ENCODE measurements at regions not wholly inside any gene's neighbourhood (a gene's known extent, or its start where the extent isn't known, plus 50 kb on each side); places are given as distances from the start of the nearest gene placed in this dataset.

GRCh38 chr5:73236541-73237128 is 63.6 kb downstream of the TMEM174 start:
- DNase-seq, result no peak
- peaks cover 13 to 46% of the 10 kb centered on the region in 2 experiments for H3K27me3 ChIP-seq (replicated peaks in 1 of 2; ENCODE audit: control insufficient read depth in 2 of 2, extremely low read depth in 1 of 2, insufficient read depth in 2 of 2, low read length in 1 of 2)
- peaks cover 50 to 52% of the 10 kb centered on the region in 2 donors for H3K27me3 Mint-ChIP-seq
- H3K27ac ChIP-seq (ENCODE audit: low read length), result no peak overlapping the region
- no peaks in the 10 kb centered on the region for H3K9me3 Mint-ChIP-seq
- H3K36me3 Mint-ChIP-seq, result no peaks in the 10 kb centered on the region
- CTCF ChIA-PET, result interaction anchor here in 1 of 2 donors (0.5 to 0.6 kb wide), 2 partner anchors 18 to 192 kb away, joined by 3 read pairs; no protein-coding TSS in a partner anchor
- peaks cover 0 to 25% of the 10 kb centered on the region in 2 experiments for H3K4me1 ChIP-seq (ENCODE audit: control insufficient read depth in 1 of 2, extremely low read depth in 1 of 2, insufficient read depth in 2 of 2, low read length in 2 of 2)
- H3K36me3 ChIP-seq (ENCODE audit: control insufficient read depth in 2 of 2, extremely low read depth in 1 of 2, insufficient read depth in 1 of 2, low read length in 1 of 2), result no peaks in the 10 kb centered on the region
- no CpG with 5 or more reads among the region's 5 CpGs for WGBS (ENCODE audit: insufficient coverage)
- no peak overlapping the region for H3K4me3 Mint-ChIP-seq
- peaks cover 14 to 26% (median 25%) of the 10 kb centered on the region in 3 donors for H3K4me1 Mint-ChIP-seq
- POLR2A ChIA-PET, result no interaction called here
- H3K9me3 ChIP-seq, result no peaks in the 10 kb centered on the region
- H3K27ac Mint-ChIP-seq, result no peak overlapping the region
- ATAC-seq (replicated peaks in 1 of 4), result no peak
- H3K4me3 ChIP-seq (ENCODE audit: control insufficient read depth in 1 of 2, extremely low read depth in 1 of 2, low read length in 1 of 2), result no peak overlapping the region

- Mint-ChIP-seq H3K27ac (no peak overlapping the region), H3K36me3 (no peaks in the 10 kb centered on the region), H3K27me3 (peaks cover 65 to 70% of the 10 kb centered on the region in 2 donors), H3K4me1 (peaks cover 16 to 33% (median 30%) of the 10 kb centered on the region in 3 donors), H3K9me3 (no peaks in the 10 kb centered on the region), H3K4me3 (peak overlapping the region; percentile 44 to 76 (median 56))
- no peak for ATAC-seq (replicated peaks in 1 of 4)
- H3K27me3 ChIP-seq (replicated peaks in 1 of 2; ENCODE audit: control insufficient read depth in 2 of 2, extremely low read depth in 1 of 2, insufficient read depth in 2 of 2, low read length in 1 of 2), result peaks cover 21 to 61% of the 10 kb centered on the region in 2 experiments
- H3K4me3 ChIP-seq (ENCODE audit: control insufficient read depth in 1 of 2, extremely low read depth in 1 of 2, low read length in 1 of 2), result no peak overlapping the region
- peaks cover 0 to 30% of the 10 kb centered on the region in 2 experiments for H3K4me1 ChIP-seq (ENCODE audit: control insufficient read depth in 1 of 2, extremely low read depth in 1 of 2, insufficient read depth in 2 of 2, low read length in 2 of 2)
- ChIA-PET CTCF (no interaction called here), POLR2A (no interaction called here)
- no peaks in the 10 kb centered on the region for H3K9me3 ChIP-seq
- no peaks in the 10 kb centered on the region for H3K36me3 ChIP-seq (ENCODE audit: control insufficient read depth in 2 of 2, extremely low read depth in 1 of 2, insufficient read depth in 1 of 2, low read length in 1 of 2)
- no peak overlapping the region for H3K27ac ChIP-seq (ENCODE audit: low read length)
- no peak for DNase-seq
- WGBS (ENCODE audit: insufficient coverage), result 0% methylated on average over 3 of the region's 15 CpGs
Measured at GRCh38 chr5:73234204-73234555, 61.2 kb downstream of the TMEM174 start.

GRCh38 chr5:73233461-73234203 is 60.6 kb downstream of the TMEM174 start:
- Mint-ChIP-seq H3K36me3 (no peaks in the 10 kb centered on the region), H3K4me3 (peak overlapping the region; percentile 50 to 76 (median 56)), H3K27ac (no peak overlapping the region), H3K4me1 (peaks cover 16 to 33% (median 30%) of the 10 kb centered on the region in 3 donors), H3K9me3 (no peaks in the 10 kb centered on the region), H3K27me3 (peaks cover 69 to 73% of the 10 kb centered on the region in 2 donors)
- Histone ChIP-seq H3K4me3 (ENCODE audit: control insufficient read depth in 1 of 2, extremely low read depth in 1 of 2, low read length in 1 of 2) (peak overlapping the region in 1 of 2 donors; percentile 30), H3K4me1 (ENCODE audit: control insufficient read depth in 1 of 2, extremely low read depth in 1 of 2, insufficient read depth in 2 of 2, low read length in 2 of 2) (peaks cover 0 to 30% of the 10 kb centered on the region in 2 experiments), H3K27me3 (replicated peaks in 1 of 2; ENCODE audit: control insufficient read depth in 2 of 2, extremely low read depth in 1 of 2, insufficient read depth in 2 of 2, low read length in 1 of 2) (peaks cover 20 to 61% of the 10 kb centered on the region in 2 experiments), H3K27ac (ENCODE audit: low read length) (no peak overlapping the region), H3K36me3 (ENCODE audit: control insufficient read depth in 2 of 2, extremely low read depth in 1 of 2, insufficient read depth in 1 of 2, low read length in 1 of 2) (no peaks in the 10 kb centered on the region), H3K9me3 (no peaks in the 10 kb centered on the region)
- ATAC-seq (replicated peaks in 1 of 4) (peak in 2 of 4 experiments; percentile 49 to 53), DNase-seq (no peak)
- ChIA-PET POLR2A (no interaction called here), CTCF (no interaction called here)
- WGBS (ENCODE audit: insufficient coverage), result 6% methylated on average over 61 of the region's 64 CpGs

- no peaks in the 10 kb centered on the region for H3K36me3 Mint-ChIP-seq
- H3K27ac Mint-ChIP-seq, result no peak overlapping the region
- H3K4me3 ChIP-seq (ENCODE audit: control insufficient read depth in 1 of 2, extremely low read depth in 1 of 2, low read length in 1 of 2), result no peak overlapping the region
- no peaks in the 10 kb centered on the region for H3K9me3 ChIP-seq
- H3K27me3 Mint-ChIP-seq, result peaks cover 75 to 78% of the 10 kb centered on the region in 2 donors
- peaks cover 0 to 30% of the 10 kb centered on the region in 2 experiments for H3K4me1 ChIP-seq (ENCODE audit: control insufficient read depth in 1 of 2, extremely low read depth in 1 of 2, insufficient read depth in 2 of 2, low read length in 2 of 2)
- CTCF ChIA-PET, result no interaction called here
- POLR2A ChIA-PET, result no interaction called here
- H3K27ac ChIP-seq (ENCODE audit: low read length), result no peak overlapping the region
- H3K36me3 ChIP-seq (ENCODE audit: control insufficient read depth in 2 of 2, extremely low read depth in 1 of 2, insufficient read depth in 1 of 2, low read length in 1 of 2), result no peaks in the 10 kb centered on the region
- ATAC-seq (replicated peaks in 1 of 4), result peak in 2 of 4 experiments; percentile 15 to 45
- WGBS (ENCODE audit: insufficient coverage), result 5% methylated on average over 17 of the region's 17 CpGs
- H3K27me3 ChIP-seq (replicated peaks in 1 of 2; ENCODE audit: control insufficient read depth in 2 of 2, extremely low read depth in 1 of 2, insufficient read depth in 2 of 2, low read length in 1 of 2), result peaks cover 23 to 63% of the 10 kb centered on the region in 2 experiments
- DNase-seq, result no peak
- H3K9me3 Mint-ChIP-seq, result no peaks in the 10 kb centered on the region
- peak overlapping the region; percentile 50 to 76 (median 50) for H3K4me3 Mint-ChIP-seq
- H3K4me1 Mint-ChIP-seq, result peaks cover 16 to 33% (median 30%) of the 10 kb centered on the region in 3 donors
Measured at GRCh38 chr5:73233053-73233460, 60.1 kb downstream of the TMEM174 start.

GRCh38 chr5:73232266-73233041 is 59.5 kb downstream of the TMEM174 start:
- WGBS (ENCODE audit: insufficient coverage), result 14% methylated on average over 30 of the region's 39 CpGs
- Histone ChIP-seq H3K27me3 (replicated peaks in 1 of 2; ENCODE audit: control insufficient read depth in 2 of 2, extremely low read depth in 1 of 2, insufficient read depth in 2 of 2, low read length in 1 of 2) (peaks cover 27 to 63% of the 10 kb centered on the region in 2 experiments), H3K4me1 (ENCODE audit: control insufficient read depth in 1 of 2, extremely low read depth in 1 of 2, insufficient read depth in 2 of 2, low read length in 2 of 2) (peaks cover 0 to 30% of the 10 kb centered on the region in 2 experiments), H3K9me3 (no peaks in the 10 kb centered on the region), H3K4me3 (ENCODE audit: control insufficient read depth in 1 of 2, extremely low read depth in 1 of 2, low read length in 1 of 2) (no peak overlapping the region), H3K36me3 (ENCODE audit: control insufficient read depth in 2 of 2, extremely low read depth in 1 of 2, insufficient read depth in 1 of 2, low read length in 1 of 2) (no peaks in the 10 kb centered on the region), H3K27ac (ENCODE audit: low read length) (no peak overlapping the region)
- peak in 2 of 35 experiments; percentile 9 to 10 for DNase-seq
- ChIA-PET POLR2A (no interaction called here), CTCF (no interaction called here)
- Mint-ChIP-seq H3K4me3 (peak overlapping the region; percentile 50 to 76 (median 50)), H3K9me3 (no peaks in the 10 kb centered on the region), H3K27me3 (peaks cover 77 to 80% of the 10 kb centered on the region in 2 donors), H3K27ac (no peak overlapping the region), H3K4me1 (peaks cover 16 to 33% (median 30%) of the 10 kb centered on the region in 3 donors), H3K36me3 (no peaks in the 10 kb centered on the region)
- peak; percentile 31 to 49 (median 39) for ATAC-seq (replicated peaks in 1 of 4)

- ChIA-PET CTCF (no interaction called here), POLR2A (no interaction called here)
- no peaks in the 10 kb centered on the region for H3K9me3 Mint-ChIP-seq
- Histone ChIP-seq H3K27me3 (replicated peaks in 1 of 2; ENCODE audit: control insufficient read depth in 2 of 2, extremely low read depth in 1 of 2, insufficient read depth in 2 of 2, low read length in 1 of 2) (peaks cover 29 to 59% of the 10 kb centered on the region in 2 experiments), H3K4me3 (ENCODE audit: control insufficient read depth in 1 of 2, extremely low read depth in 1 of 2, low read length in 1 of 2) (no peak overlapping the region), H3K36me3 (ENCODE audit: control insufficient read depth in 2 of 2, extremely low read depth in 1 of 2, insufficient read depth in 1 of 2, low read length in 1 of 2) (no peaks in the 10 kb centered on the region), H3K27ac (ENCODE audit: low read length) (no peak overlapping the region), H3K4me1 (ENCODE audit: control insufficient read depth in 1 of 2, extremely low read depth in 1 of 2, insufficient read depth in 2 of 2, low read length in 2 of 2) (peaks cover 0 to 30% of the 10 kb centered on the region in 2 experiments), H3K9me3 (no peaks in the 10 kb centered on the region)
- no peak for DNase-seq
- WGBS (ENCODE audit: insufficient coverage), result no CpG with 5 or more reads among the region's 4 CpGs
- peak overlapping the region in 1 of 3 donors; percentile 76 for H3K4me3 Mint-ChIP-seq
- no peak overlapping the region for H3K27ac Mint-ChIP-seq
- no peaks in the 10 kb centered on the region for H3K36me3 Mint-ChIP-seq
- H3K27me3 Mint-ChIP-seq, result peaks cover 79 to 82% of the 10 kb centered on the region in 2 donors
- peaks cover 16 to 33% (median 30%) of the 10 kb centered on the region in 3 donors for H3K4me1 Mint-ChIP-seq
- no peak for ATAC-seq (replicated peaks in 1 of 4)
Measured at GRCh38 chr5:73231246-73231778, 58.3 kb downstream of the TMEM174 start.
